ENCODE measurements at regions not wholly inside any gene's neighbourhood (a gene's known extent, or its start where the extent isn't known, plus 50 kb on each side); places are given as distances from the start of the nearest gene placed in this dataset.

- Histone ChIP-seq H2AFZ (no peak overlapping the region), H3K4me1 (ENCODE audit: insufficient read depth) (no peaks in the 10 kb centered on the region), H3F3A (replicated peaks; ENCODE audit: low read depth) (no peaks in the 10 kb centered on the region), H3K4me3 (no peak overlapping the region), H3K4me2 (no peak overlapping the region), H4K20me1 (replicated peaks; ENCODE audit: insufficient read depth) (no peaks in the 10 kb centered on the region), H3K27ac (ENCODE audit: low read depth) (no peak overlapping the region), H3K79me2 (replicated peaks; ENCODE audit: insufficient read depth) (no peaks in the 10 kb centered on the region), H3K9me2 (ENCODE audit: insufficient read depth) (no peaks in the 10 kb centered on the region), H3K27me3 (ENCODE audit: insufficient read depth) (peaks cover 8% of the 10 kb centered on the region; the same call in 1 of the 2 replicates), H3K36me3 (ENCODE audit: insufficient read depth) (no peaks in the 10 kb centered on the region)
- H3K36me3 Mint-ChIP-seq (ENCODE audit: low read depth): no peaks in the 10 kb centered on the region; the same call in 2 of the 3 replicates
- no peak overlapping the region for H3K4me3 Mint-ChIP-seq
- no peaks in the 10 kb centered on the region for H3K27me3 Mint-ChIP-seq (ENCODE audit: insufficient read depth, low read depth, poor library complexity)
- H3K27ac Mint-ChIP-seq: no peak overlapping the region
- TF ChIP-seq ZNF462 (CRISPR knock-in tag; IDR thresholded peaks at IDR 0.05): no peak
- no peak for TF ChIP-seq CREB1 (CRISPR knock-in tag; IDR thresholded peaks at IDR 0.05; ENCODE audit: low read depth)
- TF ChIP-seq ZNF114 (CRISPR knock-in tag; IDR thresholded peaks at IDR 0.05): no peak
- TF ChIP-seq ETS1 (IDR thresholded peaks at IDR 0.05): no peak
- TF ChIP-seq POLR2AphosphoS5 (IDR thresholded peaks at IDR 0.05; ENCODE audit: low read depth): no peak
- ATAC-seq (no peak), DNase-seq (ENCODE audit: low spot score) (no peak)
- H3K4me1 Mint-ChIP-seq: peaks cover 3% of the 10 kb centered on the region; the same call in 2 of the 3 replicates
- no peaks in the 10 kb centered on the region; the same call in 1 of the 3 replicates for H3K9me3 Mint-ChIP-seq
Measured at GRCh38 chr10:105706281-105707026, 1065.4 kb downstream of the SORCS3 start.

All from GM23338 (cell line).